H1 (cell line): ENCODE measurements at regions not wholly inside any gene's neighbourhood (a gene's known extent, or its start where the extent isn't known, plus 50 kb on each side); places are given as distances from the start of the nearest gene placed in this dataset.

Source experiments
- CHD1 ChIP-seq: IDR thresholded peaks from 2 replicates; pipeline ENCODE4 v1.6.1; 2012; ENCODE audit warnings: low read depth, low read length, improper control_type of control experiment

- TF ChIP-seq CHD1, result no peak
Observed at GRCh38 chr16:5769513-5769912, 671.9 kb upstream of the EEF2KMT start (continued).
